ENCODE measurements at regions not wholly inside any gene's neighbourhood (a gene's known extent, or its start where the extent isn't known, plus 50 kb on each side); places are given as distances from the start of the nearest gene placed in this dataset.

DNA sequence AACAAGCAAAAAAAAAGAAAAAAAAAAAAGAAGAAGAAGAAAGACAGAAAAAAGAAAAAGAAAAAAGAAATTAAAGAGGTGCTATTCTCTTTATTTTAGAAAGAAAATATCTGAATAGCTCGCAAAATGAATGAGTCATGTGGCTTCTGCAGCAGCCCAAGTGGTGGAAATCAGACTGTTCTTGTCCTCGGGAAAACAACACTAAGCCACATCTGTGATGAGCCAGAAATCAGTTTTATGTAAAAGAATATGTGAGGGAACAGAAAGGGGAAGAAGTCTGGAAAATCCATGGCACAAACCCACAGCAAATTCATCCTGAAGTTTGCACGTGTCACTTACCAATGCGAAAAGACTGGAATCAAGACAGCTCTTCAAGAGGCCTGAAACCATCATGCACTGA lies 118.7 kb upstream of the GAS1 start:
- no peak for TF ChIP-seq POLR2A (IDR thresholded peaks at IDR 0.05; ENCODE audit: low read depth, low read length)
- FAIRE-seq = no peak
- no peak for DNase-seq (ENCODE audit: insufficient read length, low spot score)

DNA sequence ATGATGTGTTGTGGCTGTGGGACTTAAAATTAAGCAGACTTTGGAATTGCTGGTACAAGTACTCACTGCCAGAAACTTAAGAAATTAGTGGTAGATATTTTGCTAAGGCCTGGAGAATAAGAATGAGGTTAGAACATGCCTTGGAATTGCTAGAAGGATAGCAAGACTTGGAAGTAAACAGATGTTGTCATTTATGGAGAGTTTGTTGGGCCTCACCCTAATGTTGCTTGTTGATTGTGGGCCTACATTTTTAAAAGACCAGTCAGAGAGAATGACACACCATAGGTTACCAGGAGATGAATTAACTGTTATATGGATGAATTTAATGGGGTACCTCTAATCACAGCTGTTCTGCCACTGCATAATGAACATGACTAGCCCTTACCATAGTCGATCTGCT lies 120.1 kb upstream of the GAS1 start:
- no peak for TF ChIP-seq POLR2A (IDR thresholded peaks at IDR 0.05; ENCODE audit: low read depth, low read length)
- DNase-seq (ENCODE audit: insufficient read length, low spot score) (no peak), FAIRE-seq (no peak)

DNA sequence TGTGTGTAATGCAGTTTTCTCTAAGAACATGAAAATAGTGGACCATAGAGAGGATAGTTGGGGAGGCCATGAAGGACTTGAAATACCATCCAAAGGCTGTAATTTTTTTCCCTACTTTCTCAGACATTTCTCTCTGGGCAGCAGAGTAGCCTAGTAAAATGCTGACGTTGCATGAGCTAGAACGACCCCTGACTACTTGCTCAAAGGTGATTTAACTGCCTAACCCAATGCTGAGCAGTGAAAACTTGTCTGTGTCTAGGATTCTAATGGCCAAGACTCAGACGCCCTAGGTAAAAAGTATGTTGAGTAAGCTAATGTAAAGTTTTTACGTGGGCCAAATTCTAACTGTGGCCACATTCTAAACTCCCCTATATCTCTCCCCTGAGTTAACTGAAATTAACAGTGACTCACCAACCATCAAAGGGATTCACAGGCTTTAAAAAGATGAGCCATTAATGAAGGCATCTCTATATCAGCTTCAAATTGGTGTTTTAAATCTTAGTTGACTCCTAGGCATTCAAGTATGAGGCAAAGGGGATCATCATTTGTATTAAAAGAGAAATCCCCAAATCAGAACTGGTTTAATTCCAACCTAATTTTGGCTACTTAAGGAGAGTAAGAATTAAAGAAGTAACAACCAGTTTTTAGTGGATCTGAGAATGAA lies 121.0 kb upstream of the GAS1 start:
- FAIRE-seq = no peak

GRCh38 chr9:87069690-87070089 lies 122.4 kb upstream of the GAS1 start:
- DNase-seq (ENCODE audit: insufficient read length, low spot score) (no peak), FAIRE-seq (no peak)
- TF ChIP-seq POLR2A (IDR thresholded peaks at IDR 0.05; ENCODE audit: low read depth, low read length) = no peak

More for the DNA sequence above, 121.0 kb upstream of the GAS1 start:
- DNase-seq (ENCODE audit: insufficient read length, low spot score) = no peak
- no peak for TF ChIP-seq POLR2A (IDR thresholded peaks at IDR 0.05; ENCODE audit: low read depth, low read length)

- no peak for TF ChIP-seq POLR2A (IDR thresholded peaks at IDR 0.05; ENCODE audit: low read depth, low read length)
- FAIRE-seq (no peak), DNase-seq (ENCODE audit: insufficient read length, low spot score) (no peak)
Observed at GRCh38 chr9:87070336-87070735, 123.0 kb upstream of the GAS1 start.

- no peak for TF ChIP-seq POLR2A (IDR thresholded peaks at IDR 0.05; ENCODE audit: low read depth, low read length)
- no peak for DNase-seq (ENCODE audit: insufficient read length, low spot score)
- no peak for FAIRE-seq
Observed at GRCh38 chr9:87071473-87071872, 124.2 kb upstream of the GAS1 start.

- DNase-seq (ENCODE audit: insufficient read length, low spot score) (no peak), FAIRE-seq (no peak)
- TF ChIP-seq POLR2A (IDR thresholded peaks at IDR 0.05; ENCODE audit: low read depth, low read length) = no peak
Observed at GRCh38 chr9:87073692-87074091, 126.4 kb upstream of the GAS1 start.

GRCh38 chr9:87075537-87075936 lies 128.2 kb upstream of the GAS1 start:
- DNase-seq (ENCODE audit: insufficient read length, low spot score) (no peak), FAIRE-seq (no peak)
- TF ChIP-seq POLR2A (IDR thresholded peaks at IDR 0.05; ENCODE audit: low read depth, low read length) = no peak

DNA sequence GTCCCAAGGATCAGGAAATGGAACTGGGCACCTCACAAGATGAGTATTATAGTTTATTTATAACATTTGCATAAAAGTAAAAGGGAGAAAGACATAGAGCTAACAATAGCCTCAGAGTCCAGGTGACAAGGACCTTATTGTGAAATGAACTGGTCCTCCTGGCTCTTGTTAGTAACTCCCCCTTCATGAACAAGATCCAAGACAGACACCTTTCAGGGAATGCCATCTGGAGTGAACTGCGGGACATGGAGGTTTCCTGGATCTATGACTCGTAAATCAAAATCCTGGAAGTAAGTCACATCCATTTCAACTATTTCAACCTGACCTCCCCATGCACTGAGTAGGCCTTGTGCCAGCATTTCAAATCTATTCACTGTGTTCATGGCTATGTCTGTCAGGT lies 129.5 kb upstream of the GAS1 start:
- DNase-seq (ENCODE audit: insufficient read length, low spot score) = no peak
- FAIRE-seq = no peak
- TF ChIP-seq POLR2A (IDR thresholded peaks at IDR 0.05; ENCODE audit: low read depth, low read length) = no peak

GRCh38 chr9:87077986-87078385 lies 130.7 kb upstream of the GAS1 start:
- DNase-seq (ENCODE audit: insufficient read length, low spot score) = no peak
- no peak for FAIRE-seq
- TF ChIP-seq POLR2A (IDR thresholded peaks at IDR 0.05; ENCODE audit: low read depth, low read length) = no peak

DNA sequence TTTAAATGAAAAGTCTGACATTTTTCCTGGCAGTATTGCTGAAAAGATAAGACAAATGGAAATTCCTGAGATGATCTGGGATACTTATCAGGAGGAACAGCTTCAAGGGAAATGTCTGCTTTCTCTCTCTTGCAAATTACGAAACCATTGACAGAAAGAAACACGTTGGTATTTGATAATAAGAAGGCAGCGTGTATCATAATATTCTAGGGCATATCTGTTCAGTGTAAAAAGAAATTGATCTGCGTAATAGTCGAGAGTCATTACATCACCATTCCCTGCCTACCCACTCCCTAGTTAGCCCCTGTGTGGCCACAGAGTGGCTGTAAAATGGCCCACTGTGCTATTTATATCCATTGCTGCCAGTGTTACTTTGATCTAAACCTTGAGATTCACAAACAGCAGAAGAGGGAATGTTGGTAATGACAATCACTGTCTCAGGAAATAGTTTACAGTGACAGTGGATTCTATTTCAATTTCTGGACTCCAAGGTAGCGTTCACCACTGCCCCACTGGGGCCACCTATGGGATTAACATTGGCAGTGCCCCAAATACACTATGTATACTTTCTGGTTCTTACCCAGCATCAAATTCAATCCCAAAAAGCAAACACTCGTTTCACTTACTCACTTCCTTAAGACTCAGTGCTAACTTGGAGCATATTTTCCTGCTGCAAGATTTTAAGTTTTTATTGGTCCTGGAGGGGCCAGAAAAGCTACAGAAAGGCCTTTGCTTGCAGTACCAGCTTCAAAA lies 133.4 kb upstream of the GAS1 start:
- FAIRE-seq = no peak
- no peak for DNase-seq (ENCODE audit: insufficient read length, low spot score)
- no peak for TF ChIP-seq POLR2A (IDR thresholded peaks at IDR 0.05; ENCODE audit: low read depth, low read length)

- no peak for DNase-seq (ENCODE audit: insufficient read length, low spot score)
- no peak for FAIRE-seq
- TF ChIP-seq POLR2A (IDR thresholded peaks at IDR 0.05; ENCODE audit: low read depth, low read length) = no peak
Observed at GRCh38 chr9:87081503-87081902, 134.2 kb upstream of the GAS1 start.

DNA sequence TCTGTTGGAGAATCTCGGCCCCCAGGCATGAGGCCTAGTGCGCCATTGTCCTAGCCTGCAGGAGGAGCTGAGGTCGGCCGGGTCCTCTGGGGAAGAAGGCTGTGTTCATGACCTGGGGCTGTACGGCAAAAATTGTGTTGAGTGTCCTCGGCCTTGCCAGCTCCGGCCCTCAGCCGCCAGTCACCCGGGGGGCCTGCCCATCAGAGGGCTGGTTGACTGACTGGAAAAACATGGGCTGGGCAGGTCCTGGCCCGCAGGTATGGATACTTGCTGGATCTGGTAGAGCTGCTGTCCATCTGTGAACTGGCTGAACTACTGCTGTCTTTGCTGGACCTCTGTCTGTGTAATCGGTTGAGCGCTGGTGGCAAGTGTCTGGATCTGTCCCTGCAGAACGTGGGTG lies 136.7 kb upstream of the GAS1 start:
- DNase-seq (ENCODE audit: insufficient read length, low spot score) (no peak), FAIRE-seq (no peak)
- TF ChIP-seq POLR2A (IDR thresholded peaks at IDR 0.05; ENCODE audit: low read depth, low read length) = no peak

DNA sequence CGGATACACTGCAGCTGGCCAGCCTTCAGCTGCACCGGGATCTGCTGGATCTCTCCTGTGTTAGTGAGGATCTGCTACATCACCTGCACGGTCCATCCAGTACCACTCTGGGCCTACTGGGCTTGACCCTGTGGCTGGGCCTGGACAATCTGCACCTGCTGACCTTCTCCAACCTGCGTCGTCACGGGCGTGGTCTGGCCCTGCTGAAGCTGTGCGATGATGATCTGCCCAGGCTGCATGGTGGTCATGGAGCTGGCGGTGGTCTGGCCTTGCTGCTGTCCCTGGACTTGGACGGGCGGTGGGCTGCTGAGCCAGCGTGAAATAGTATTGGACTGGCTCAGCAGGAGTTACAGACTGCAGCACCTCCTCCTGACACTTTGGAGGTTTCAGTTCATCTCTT lies 137.1 kb upstream of the GAS1 start:
- DNase-seq (ENCODE audit: insufficient read length, low spot score) (no peak), FAIRE-seq (no peak)
- TF ChIP-seq POLR2A (IDR thresholded peaks at IDR 0.05; ENCODE audit: low read depth, low read length) = no peak

DNA sequence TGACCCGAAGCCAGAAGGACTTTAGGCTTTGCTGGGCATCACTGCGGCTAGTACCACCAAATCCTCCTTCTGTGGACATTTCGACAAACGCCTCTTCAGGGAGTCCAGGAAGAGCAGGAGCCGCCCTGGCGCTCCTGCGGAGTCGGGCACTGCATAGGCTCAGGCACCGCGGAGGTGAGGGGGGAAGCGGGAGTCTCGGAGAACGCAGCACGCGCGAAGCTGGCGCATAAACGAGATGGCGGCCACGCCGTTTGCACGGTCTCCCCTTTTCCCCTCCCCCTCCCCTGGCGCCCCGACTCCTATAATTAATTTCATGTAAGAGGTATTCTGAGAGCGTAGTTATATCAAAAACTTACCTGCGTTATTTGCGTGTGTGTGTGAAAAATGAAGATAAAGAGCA lies 137.8 kb upstream of the GAS1 start:
- FAIRE-seq (no peak), DNase-seq (ENCODE audit: insufficient read length, low spot score) (no peak)
- no peak for TF ChIP-seq POLR2A (IDR thresholded peaks at IDR 0.05; ENCODE audit: low read depth, low read length)

All from H54 (cell line).